ENCODE measurements at regions not wholly inside any gene's neighbourhood (a gene's known extent, or its start where the extent isn't known, plus 50 kb on each side); places are given as distances from the start of the nearest gene placed in this dataset.
"Not testable (repeated sequence)": the region's sequence is repeated elsewhere in the genome, so short reads cannot be mapped to it uniquely, and the experiment has no call there.

DNA sequence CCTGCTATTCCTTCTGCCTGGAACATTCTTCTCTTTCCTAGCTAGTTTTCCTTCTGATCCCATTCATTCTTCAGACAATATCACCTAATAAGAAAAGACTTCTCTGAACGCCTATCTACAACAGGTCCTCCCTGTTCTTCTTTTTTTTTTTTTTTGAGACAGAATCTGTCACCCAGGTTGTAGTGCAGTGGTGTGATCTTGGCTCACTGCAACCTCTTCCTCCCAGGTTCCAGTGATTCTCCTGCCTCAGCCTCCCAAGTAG is 208.3 kb downstream of the BCAS1 start:
- DNase-seq (ENCODE audit: extremely low spot score in 2 of 2); H3K9me3 ChIP-seq; H3K4me3 ChIP-seq; H3K27ac ChIP-seq; intact Hi-C loops (cut with DNase I); H3K27me3 ChIP-seq; H3K36me3 ChIP-seq: not testable (repeated sequence)
- H3K4me1 ChIP-seq = peaks cover 33% of the 10 kb centered on the region

DNA sequence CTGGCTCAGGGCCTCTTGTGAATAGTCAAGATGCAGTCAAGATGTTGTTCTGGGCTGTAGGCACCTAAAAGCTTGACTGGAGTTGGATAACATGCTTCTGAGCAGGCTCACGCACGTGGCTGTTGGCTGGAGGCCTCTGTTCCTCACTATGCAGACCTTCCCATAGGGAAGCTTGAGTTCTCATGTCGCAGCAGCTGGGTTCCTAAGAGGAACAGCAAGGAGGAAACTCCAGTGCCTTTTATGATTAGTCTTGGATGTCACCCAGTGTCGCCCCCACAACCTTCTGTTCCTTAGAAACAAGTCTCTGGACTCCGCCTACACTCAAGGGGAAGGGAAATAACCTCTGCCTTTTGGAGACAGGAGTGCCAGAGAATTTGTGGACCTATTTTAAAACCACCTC is 210.7 kb downstream of the BCAS1 start:
- no peaks in the 10 kb centered on the region for H3K9me3 ChIP-seq
- no peak overlapping the region for H3K4me3 ChIP-seq
- no peaks in the 10 kb centered on the region for H3K36me3 ChIP-seq
- H3K27ac ChIP-seq = no peak overlapping the region
- no peaks in the 10 kb centered on the region for H3K27me3 ChIP-seq
- no peak for TF ChIP-seq POLR2A (IDR thresholded peaks at IDR 0.05)
- peaks cover 10% of the 10 kb centered on the region for H3K4me1 ChIP-seq
- DNase-seq (ENCODE audit: extremely low spot score in 2 of 2) = no peak
- intact Hi-C loops (cut with DNase I) = no loop called here

DNA sequence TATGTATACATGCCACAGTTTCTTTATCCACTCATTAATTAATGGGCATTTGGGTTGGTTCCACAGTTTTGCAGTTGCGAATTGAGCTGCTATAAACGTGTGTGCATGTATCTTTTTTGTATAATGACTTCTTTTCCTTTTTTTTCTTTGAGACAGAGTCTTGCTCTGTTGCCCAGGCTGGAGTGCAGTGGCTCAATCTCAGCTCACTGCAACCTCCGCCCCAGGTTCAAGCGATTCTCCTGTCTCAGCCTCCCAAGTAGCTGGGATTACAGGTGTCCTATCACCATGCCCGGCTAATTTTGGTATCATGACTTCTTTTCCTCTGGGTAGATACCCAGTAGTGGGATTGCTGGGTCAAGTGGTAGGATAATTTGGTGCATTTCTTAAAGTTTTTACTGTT is 211.4 kb downstream of the BCAS1 start:
- intact Hi-C loops (cut with DNase I); H3K9me3 ChIP-seq; H3K4me3 ChIP-seq; H3K27me3 ChIP-seq; H3K36me3 ChIP-seq; H3K27ac ChIP-seq; DNase-seq (ENCODE audit: extremely low spot score in 2 of 2): not testable (repeated sequence)
- H3K4me1 ChIP-seq = peaks cover 10% of the 10 kb centered on the region

DNA sequence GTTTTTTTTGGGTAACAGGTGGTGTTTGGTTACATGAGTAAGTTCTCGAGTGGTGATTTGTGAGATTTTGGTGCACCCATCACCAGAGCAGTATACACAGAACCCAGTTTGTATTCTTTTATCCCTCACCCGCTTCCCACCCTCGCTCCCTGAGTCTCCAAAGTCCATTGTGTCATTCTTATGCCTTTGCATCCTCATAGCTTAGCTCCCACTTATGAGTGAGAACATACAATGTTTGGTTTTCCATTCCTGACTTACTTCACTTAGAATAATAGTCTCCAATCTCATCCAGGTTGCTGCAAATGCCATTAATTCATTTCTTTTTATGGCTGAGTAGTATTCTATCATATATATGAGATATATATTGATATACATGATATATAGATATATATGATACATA is 211.9 kb downstream of the BCAS1 start:
- H3K27me3 ChIP-seq; DNase-seq (ENCODE audit: extremely low spot score in 2 of 2); H3K36me3 ChIP-seq; H3K4me3 ChIP-seq; intact Hi-C loops (cut with DNase I); H3K9me3 ChIP-seq; H3K27ac ChIP-seq: not testable (repeated sequence)
- peaks cover 10% of the 10 kb centered on the region for H3K4me1 ChIP-seq

DNA sequence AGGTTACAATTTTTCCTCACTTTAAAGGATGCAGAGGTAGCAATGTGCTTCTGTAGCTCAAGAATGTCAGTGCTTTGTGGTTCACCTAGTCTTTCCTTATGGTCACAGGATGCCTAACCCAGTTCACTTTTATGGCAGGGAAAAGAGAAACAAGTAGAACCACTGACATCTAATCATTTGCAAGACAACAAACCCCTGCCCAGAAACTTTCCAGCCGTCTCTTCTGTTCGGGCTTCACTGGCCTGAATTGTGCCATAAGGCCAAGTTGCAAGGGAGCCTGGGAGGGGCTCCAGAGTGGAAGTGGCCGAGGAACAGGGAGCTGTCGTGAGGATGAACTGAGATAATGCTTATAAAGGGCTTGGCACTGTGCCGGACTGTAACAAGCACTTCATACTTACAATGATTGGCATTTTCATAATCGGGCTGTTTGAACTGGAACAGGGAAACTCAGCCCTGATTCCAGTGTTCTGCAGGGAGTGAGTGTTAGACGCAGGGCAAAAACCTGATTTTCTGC is 212.6 kb downstream of the BCAS1 start:
- H3K9me3 ChIP-seq = no peaks in the 10 kb centered on the region
- no peak for DNase-seq (ENCODE audit: extremely low spot score in 2 of 2)
- peaks cover 10% of the 10 kb centered on the region for H3K4me1 ChIP-seq
- no peaks in the 10 kb centered on the region for H3K27me3 ChIP-seq
- no peaks in the 10 kb centered on the region for H3K36me3 ChIP-seq
- no peak overlapping the region for H3K4me3 ChIP-seq
- intact Hi-C loops (cut with DNase I) = no loop called here
- TF ChIP-seq POLR2A (IDR thresholded peaks at IDR 0.05) = no peak
- TF ChIP-seq, protein P1, sequence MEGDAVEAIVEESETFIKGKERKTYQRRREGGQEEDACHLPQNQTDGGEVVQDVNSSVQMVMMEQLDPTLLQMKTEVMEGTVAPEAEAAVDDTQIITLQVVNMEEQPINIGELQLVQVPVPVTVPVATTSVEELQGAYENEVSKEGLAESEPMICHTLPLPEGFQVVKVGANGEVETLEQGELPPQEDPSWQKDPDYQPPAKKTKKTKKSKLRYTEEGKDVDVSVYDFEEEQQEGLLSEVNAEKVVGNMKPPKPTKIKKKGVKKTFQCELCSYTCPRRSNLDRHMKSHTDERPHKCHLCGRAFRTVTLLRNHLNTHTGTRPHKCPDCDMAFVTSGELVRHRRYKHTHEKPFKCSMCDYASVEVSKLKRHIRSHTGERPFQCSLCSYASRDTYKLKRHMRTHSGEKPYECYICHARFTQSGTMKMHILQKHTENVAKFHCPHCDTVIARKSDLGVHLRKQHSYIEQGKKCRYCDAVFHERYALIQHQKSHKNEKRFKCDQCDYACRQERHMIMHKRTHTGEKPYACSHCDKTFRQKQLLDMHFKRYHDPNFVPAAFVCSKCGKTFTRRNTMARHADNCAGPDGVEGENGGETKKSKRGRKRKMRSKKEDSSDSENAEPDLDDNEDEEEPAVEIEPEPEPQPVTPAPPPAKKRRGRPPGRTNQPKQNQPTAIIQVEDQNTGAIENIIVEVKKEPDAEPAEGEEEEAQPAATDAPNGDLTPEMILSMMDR (IDR thresholded peaks at IDR 0.05) = no peak
- no peak for TF ChIP-seq POLR2AphosphoS5 (IDR thresholded peaks at IDR 0.05; ENCODE audit: insufficient read depth in 1 of 2, low read depth in 1 of 2)
- no peak overlapping the region for H3K27ac ChIP-seq

DNA sequence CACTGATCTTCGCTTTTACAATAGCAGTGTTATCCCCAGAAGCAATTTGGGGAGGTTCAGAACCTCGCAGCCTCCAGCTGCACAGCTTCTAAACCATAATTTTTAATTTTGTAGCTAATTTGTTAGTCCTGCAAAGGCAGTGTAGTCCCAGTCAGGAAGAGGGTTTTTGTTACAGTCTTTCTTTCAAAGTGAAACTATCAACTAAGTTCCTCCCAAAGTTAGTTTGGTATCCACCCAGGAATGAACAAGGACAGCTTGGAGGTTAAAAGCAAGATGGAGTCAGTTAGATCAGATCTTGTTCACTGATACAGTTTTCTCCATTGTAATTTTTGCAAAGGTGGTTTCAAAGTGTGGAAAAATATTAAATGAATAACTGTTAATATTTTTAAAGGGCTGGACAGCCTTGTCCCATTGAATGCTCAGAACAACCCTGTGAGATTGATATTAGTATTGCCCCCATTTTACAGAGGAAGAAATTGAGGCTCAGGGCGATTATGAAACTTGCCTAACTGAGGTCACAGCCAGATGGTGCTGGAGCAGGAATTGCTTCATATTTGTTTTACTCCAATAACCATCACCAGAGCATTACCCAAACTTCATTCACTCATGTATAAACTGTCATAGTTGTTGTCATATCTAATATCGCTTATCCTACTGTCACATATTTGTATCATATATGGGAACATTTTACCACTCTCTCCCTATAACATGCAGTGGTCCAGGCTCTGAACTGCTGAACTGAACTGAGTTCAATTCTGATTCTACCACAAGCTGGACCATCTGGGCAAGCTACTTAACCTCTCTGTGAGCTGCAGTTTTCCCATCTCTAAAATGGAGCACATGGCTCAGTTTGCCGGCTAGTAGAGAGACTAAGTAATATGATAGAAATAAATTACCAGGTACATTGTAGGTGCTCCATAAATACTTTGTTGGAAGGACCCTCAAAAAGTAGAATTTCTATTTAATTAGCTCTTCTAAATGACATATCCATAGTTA is 213.8 kb downstream of the BCAS1 start:
- no peaks in the 10 kb centered on the region for H3K36me3 ChIP-seq
- no peak overlapping the region for H3K27ac ChIP-seq
- no peak for DNase-seq (ENCODE audit: extremely low spot score in 2 of 2)
- H3K4me3 ChIP-seq = no peak overlapping the region
- peaks cover 10% of the 10 kb centered on the region for H3K4me1 ChIP-seq
- no peaks in the 10 kb centered on the region for H3K27me3 ChIP-seq
- TF ChIP-seq POLR2AphosphoS5 (IDR thresholded peaks at IDR 0.05; ENCODE audit: insufficient read depth in 1 of 2, low read depth in 1 of 2) = no peak
- TF ChIP-seq, protein P1 (IDR thresholded peaks at IDR 0.05) = no peak
- no peak for TF ChIP-seq POLR2A (IDR thresholded peaks at IDR 0.05)
- intact Hi-C loops (cut with DNase I) = no loop called here
- H3K9me3 ChIP-seq = no peaks in the 10 kb centered on the region

DNA sequence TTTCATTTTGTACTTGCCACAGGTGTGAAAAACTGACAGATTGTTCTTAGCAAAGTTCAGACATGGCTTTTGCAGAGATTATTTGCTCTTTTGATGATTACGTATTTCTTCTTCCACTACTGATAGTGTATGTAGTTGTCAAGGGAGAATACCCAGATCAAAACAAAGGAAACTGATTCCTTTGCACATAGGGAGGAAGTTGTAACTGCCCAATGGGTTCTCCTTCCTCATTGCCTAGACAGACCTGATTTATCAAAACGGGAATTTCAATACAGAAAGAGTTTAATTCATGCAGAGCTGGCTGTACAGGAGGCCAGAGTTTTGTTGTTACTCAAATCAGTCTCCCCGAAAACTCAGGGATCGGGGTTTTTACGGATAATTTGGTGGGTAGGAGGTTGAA is 214.7 kb downstream of the BCAS1 start:
- Histone ChIP-seq H3K4me3 (no peak overlapping the region), H3K27me3 (no peaks in the 10 kb centered on the region), H3K4me1 (peaks cover 10% of the 10 kb centered on the region), H3K27ac (no peak overlapping the region), H3K9me3 (no peaks in the 10 kb centered on the region), H3K36me3 (no peaks in the 10 kb centered on the region)
- DNase-seq (ENCODE audit: extremely low spot score in 2 of 2) = no peak
- intact Hi-C loops (cut with DNase I) = no loop called here
- TF ChIP-seq, protein P1 (IDR thresholded peaks at IDR 0.05) = no peak
- TF ChIP-seq POLR2AphosphoS5 (IDR thresholded peaks at IDR 0.05; ENCODE audit: insufficient read depth in 1 of 2, low read depth in 1 of 2) = no peak
- no peak for TF ChIP-seq POLR2A (IDR thresholded peaks at IDR 0.05)

DNA sequence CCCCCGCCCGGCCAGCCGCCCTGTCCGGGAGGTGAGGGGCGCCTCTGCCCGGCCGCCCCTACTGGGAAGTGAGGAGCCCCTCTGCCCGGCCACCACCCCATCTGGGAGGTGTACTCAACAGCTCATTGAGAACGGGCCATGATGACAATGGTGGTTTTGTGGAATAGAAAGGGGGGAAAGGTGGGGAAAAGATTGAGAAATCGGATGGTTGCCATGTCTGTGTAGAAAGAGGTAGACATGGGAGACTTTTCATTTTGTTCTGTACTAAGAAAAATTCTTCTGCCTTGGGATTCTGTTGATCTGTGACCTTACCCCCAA is 215.8 kb downstream of the BCAS1 start:
- intact Hi-C loops (cut with DNase I); H3K27me3 ChIP-seq; DNase-seq (ENCODE audit: extremely low spot score in 2 of 2); H3K9me3 ChIP-seq; H3K4me3 ChIP-seq; H3K27ac ChIP-seq; H3K36me3 ChIP-seq: not testable (repeated sequence)
- peaks cover 10% of the 10 kb centered on the region for H3K4me1 ChIP-seq

All from vagina (tissue), 2 donors.